GM10266 (cell line): ENCODE measurements at regions not wholly inside any gene's neighbourhood (a gene's known extent, or its start where the extent isn't known, plus 50 kb on each side); places are given as distances from the start of the nearest gene placed in this dataset.

ENCODE experiments used
- DNase-seq: peaks from one replicate; pipeline ENCODE4 v3.0.0; 2012; ENCODE audit errors: extremely low spot score
- TF ChIP-seq, protein P1 (sequence below): IDR thresholded peaks from 2 replicates; pipeline ENCODE4 v1.5.1; 2012; ENCODE audit warnings: mild to moderate bottlenecking, low read depth; ENCODE audit not compliant: control insufficient read depth, insufficient read depth; ENCODE audit errors: missing control alignments

DNA sequence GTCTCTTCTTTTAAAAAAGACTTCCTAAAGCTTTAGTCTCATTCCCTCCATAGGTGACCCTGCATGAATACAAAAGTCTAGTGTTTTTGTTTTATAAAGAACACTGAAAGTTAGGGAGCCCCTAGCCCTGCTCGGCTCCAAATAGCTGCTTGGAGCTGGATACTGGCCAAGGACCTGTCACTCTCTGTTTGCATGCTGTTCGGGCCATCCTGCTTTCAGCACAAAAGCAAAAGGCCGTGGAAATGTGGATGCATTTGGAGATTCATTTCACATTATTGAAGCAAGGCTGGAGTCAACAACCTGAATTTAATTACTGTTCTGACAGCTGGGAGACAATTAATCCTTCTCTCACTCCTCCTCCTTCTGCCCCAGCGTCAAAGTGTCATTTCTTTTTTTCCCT, 151.7 kb upstream of the NMUR2 start:
- DNase-seq = no peak
- TF ChIP-seq, protein P1, sequence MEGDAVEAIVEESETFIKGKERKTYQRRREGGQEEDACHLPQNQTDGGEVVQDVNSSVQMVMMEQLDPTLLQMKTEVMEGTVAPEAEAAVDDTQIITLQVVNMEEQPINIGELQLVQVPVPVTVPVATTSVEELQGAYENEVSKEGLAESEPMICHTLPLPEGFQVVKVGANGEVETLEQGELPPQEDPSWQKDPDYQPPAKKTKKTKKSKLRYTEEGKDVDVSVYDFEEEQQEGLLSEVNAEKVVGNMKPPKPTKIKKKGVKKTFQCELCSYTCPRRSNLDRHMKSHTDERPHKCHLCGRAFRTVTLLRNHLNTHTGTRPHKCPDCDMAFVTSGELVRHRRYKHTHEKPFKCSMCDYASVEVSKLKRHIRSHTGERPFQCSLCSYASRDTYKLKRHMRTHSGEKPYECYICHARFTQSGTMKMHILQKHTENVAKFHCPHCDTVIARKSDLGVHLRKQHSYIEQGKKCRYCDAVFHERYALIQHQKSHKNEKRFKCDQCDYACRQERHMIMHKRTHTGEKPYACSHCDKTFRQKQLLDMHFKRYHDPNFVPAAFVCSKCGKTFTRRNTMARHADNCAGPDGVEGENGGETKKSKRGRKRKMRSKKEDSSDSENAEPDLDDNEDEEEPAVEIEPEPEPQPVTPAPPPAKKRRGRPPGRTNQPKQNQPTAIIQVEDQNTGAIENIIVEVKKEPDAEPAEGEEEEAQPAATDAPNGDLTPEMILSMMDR = no peak

DNA sequence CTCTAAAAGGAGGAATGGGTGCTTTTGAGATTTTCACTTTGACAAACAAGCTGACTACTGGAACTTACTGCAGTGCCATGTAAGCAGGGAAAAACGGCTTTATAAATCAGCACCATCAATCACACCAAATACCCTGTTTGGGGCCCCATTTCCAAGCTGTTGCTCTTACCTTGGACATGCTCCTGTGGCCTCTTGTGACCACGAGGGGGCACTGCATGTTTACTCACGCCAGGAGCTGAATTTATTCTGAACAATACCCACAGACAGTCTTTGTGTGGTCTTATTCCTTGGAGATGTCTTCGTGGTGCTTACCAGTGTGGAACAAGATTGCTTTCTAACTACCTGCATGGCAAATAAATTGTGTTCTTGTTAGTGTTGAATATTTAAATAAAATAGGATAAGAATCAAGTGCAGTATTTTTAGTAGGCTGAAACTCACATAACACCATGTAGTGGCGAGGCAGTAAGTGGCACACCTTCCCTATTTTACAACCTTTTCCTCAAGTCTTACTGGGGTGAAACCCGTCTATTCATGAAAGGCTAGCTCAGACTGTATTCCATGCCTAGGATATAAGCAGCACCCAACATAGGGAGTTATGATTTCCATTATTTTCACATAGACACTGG, 155.5 kb upstream of the NMUR2 start:
- TF ChIP-seq, protein P1 = peak; percentile 74
- DNase-seq = peak; percentile 26

DNA sequence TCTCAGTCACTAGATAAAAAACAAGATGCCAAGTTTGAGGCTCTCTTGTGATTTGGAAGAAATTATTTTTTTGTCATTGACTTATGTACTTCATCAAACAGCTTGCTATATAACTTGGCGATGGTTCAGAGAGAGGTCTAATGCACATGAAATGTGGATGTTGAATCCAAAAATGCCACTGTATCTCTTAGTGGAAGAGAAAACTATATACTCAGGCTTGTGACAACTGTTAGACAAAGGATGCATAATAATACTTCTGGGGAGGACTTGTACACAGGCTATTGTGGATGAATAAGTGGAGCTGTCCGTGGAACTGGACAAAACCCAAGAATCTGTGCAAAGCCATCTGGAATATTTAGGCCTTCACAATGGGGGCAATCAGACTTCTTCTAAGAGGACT, 162.9 kb upstream of the NMUR2 start:
- DNase-seq = no peak
- TF ChIP-seq, protein P1 = no peak

DNA sequence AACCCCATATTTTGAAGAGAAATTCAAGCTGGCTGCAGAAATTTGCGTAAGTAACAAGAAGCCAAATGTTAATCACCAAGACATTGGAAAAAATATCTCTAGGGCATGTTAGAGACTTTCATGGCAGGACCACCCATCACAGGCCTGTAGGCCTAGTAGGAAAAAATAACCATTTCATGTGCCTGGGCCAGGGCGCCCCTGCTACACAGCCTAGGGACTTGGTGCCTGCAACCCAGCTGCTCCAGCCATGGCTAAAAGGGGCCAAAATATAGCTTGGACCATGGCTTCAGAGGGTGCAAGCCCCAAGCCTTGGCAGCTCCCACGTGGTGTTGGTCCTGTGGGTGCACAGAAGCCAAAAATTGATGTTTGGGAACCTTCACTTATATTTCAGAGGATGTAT, 167.7 kb upstream of the NMUR2 start:
- DNase-seq = no peak
- TF ChIP-seq, protein P1 = no peak

DNA sequence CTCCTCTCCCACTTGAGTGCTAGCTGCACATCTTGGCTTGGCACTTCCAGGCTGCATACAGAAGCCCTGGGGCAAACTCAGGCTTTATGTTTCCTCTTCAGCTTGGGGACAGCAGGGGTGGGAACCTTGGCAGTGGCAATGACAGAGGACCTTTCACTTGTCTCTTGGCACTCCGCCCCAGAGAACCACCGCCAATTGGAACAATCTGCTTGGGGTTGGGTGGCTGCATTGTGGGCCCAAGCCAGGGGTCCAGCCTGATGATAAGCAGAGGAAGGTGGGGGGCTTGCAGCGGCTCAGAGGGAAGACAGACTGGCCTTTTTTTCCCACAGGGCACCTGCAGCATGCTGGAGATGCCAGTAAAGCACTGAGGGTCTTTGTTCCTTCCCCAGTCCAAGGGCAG, 179.0 kb upstream of the NMUR2 start:
- TF ChIP-seq, protein P1 = no peak
- no peak for DNase-seq

DNA sequence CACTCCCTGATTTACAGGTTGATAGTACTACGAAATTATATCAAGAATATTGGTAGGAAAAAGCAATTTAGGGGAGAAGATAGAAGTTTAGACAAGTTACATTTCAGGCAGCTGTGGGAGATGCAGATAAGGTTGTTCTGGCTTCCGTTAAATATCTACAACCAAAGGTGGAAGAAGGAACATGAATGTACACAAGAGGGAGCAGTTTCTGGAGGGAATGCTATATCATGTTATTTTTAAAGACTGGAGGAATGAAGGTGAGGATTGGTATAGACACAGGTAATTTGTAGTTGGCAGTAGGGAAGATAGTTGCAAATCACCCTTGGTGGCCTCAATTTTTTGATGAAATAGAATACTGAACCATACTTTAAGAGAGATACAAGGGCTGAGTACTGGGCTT, 187.3 kb upstream of the NMUR2 start:
- TF ChIP-seq, protein P1 = no peak
- no peak for DNase-seq

DNA sequence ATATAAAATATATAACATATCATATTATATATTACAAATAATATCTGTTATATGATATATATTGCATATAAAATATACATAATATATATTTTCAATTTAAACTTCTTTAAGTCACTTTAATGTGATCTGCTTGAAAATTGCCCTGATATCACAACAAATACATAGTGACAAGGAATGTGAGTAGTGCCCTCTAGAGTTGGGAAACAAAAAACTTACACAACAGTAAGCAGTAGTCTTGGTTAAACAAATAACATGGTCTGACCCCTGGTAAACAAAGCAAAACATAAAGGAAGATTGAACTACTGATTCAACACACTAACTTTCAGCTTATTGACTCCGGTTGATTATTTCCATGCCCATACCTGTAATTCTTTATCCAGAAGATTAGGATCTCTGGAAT, 188.3 kb upstream of the NMUR2 start:
- TF ChIP-seq, protein P1 = peak; percentile 22
- DNase-seq = no peak
